Neuron (in vitro differentiated cells): ENCODE measurements at regions not wholly inside any gene's neighbourhood (a gene's known extent, or its start where the extent isn't known, plus 50 kb on each side); places are given as distances from the start of the nearest gene placed in this dataset.
"Not testable (repeated sequence)": the region's sequence is repeated elsewhere in the genome, so short reads cannot be mapped to it uniquely, and the experiment has no call there.

Experiments
- H2AFZ ChIP-seq: one replicate; pipeline ENCODE4 v1.6.1; 2013; ENCODE audit warnings: low read depth, mild to moderate bottlenecking, inconsistent platforms, low read length, moderate library complexity
- H3K27me3 ChIP-seq: one replicate; pipeline ENCODE4 v1.6.1; 2013; ENCODE audit warnings: low read length; ENCODE audit not compliant: insufficient read depth
- H3K36me3 ChIP-seq: one replicate; pipeline ENCODE4 v1.6.1; 2013; ENCODE audit warnings: low read length; ENCODE audit not compliant: insufficient read depth
- H3K4me1 ChIP-seq: one replicate; pipeline ENCODE4 v1.6.1; 2013; ENCODE audit warnings: low read length; ENCODE audit not compliant: insufficient read depth
- H3K4me3 ChIP-seq: 2 replicates; pipeline ENCODE4 v1.5.1; 2013; ENCODE audit warnings: mild to moderate bottlenecking, low read length, moderate library complexity
- H3K9me3 ChIP-seq: one replicate; pipeline ENCODE4 v1.6.1; 2013; ENCODE audit warnings: low read length

- H2AFZ ChIP-seq, H3K27me3 ChIP-seq, H3K36me3 ChIP-seq, H3K9me3 ChIP-seq, H3K4me3 ChIP-seq, H3K4me1 ChIP-seq: not testable (repeated sequence)
These were observed 79.2 kb downstream of the PXDC1 start for GRCh38 chr6:3672339-3672738.

- H3K27me3 ChIP-seq = no peaks in the 10 kb centered on the region
- no peak overlapping the region for H3K4me3 ChIP-seq
- H3K9me3 ChIP-seq = no peaks in the 10 kb centered on the region
- no peaks in the 10 kb centered on the region for H3K36me3 ChIP-seq
- no peaks in the 10 kb centered on the region for H3K4me1 ChIP-seq
- H2AFZ ChIP-seq = no peak overlapping the region
These were observed 80.1 kb downstream of the PXDC1 start for GRCh38 chr6:3671382-3671781.

- no peaks in the 10 kb centered on the region for H3K27me3 ChIP-seq
- H3K36me3 ChIP-seq = no peaks in the 10 kb centered on the region
- no peak overlapping the region for H3K4me3 ChIP-seq
- no peaks in the 10 kb centered on the region for H3K9me3 ChIP-seq
- H2AFZ ChIP-seq = no peak overlapping the region
- H3K4me1 ChIP-seq = peaks cover 4% of the 10 kb centered on the region
These were observed 81.2 kb downstream of the PXDC1 start for GRCh38 chr6:3670356-3670755.

- no peaks in the 10 kb centered on the region for H3K36me3 ChIP-seq
- H3K9me3 ChIP-seq = no peaks in the 10 kb centered on the region
- no peaks in the 10 kb centered on the region for H3K27me3 ChIP-seq
- no peak overlapping the region for H3K4me3 ChIP-seq
- H2AFZ ChIP-seq = no peak overlapping the region
- peaks cover 4% of the 10 kb centered on the region for H3K4me1 ChIP-seq
These were observed 81.6 kb downstream of the PXDC1 start for GRCh38 chr6:3669916-3670315.

- H3K4me1 ChIP-seq = peaks cover 4% of the 10 kb centered on the region
- no peak overlapping the region for H3K4me3 ChIP-seq
- H2AFZ ChIP-seq = no peak overlapping the region
These were observed 85.9 kb downstream of the PXDC1 start for GRCh38 chr6:3665608-3666007.

GRCh38 chr6:3664625-3665041 is 86.9 kb downstream of the PXDC1 start:
- Histone ChIP-seq H3K4me3 (no peak overlapping the region), H2AFZ (no peak overlapping the region), H3K9me3 (no peaks in the 10 kb centered on the region), H3K36me3 (no peaks in the 10 kb centered on the region), H3K27me3 (no peaks in the 10 kb centered on the region), H3K4me1 (peaks cover 4% of the 10 kb centered on the region)

More at GRCh38 chr6:3665608-3666007, 85.9 kb downstream of the PXDC1 start:
- Histone ChIP-seq H3K36me3 (no peaks in the 10 kb centered on the region), H3K9me3 (no peaks in the 10 kb centered on the region), H3K27me3 (no peaks in the 10 kb centered on the region)

GRCh38 chr6:3663811-3664210 is 87.7 kb downstream of the PXDC1 start:
- H3K27me3 ChIP-seq = no peaks in the 10 kb centered on the region
- H3K4me3 ChIP-seq = no peak overlapping the region
- no peak overlapping the region for H2AFZ ChIP-seq
- no peaks in the 10 kb centered on the region for H3K36me3 ChIP-seq
- H3K9me3 ChIP-seq = no peaks in the 10 kb centered on the region
- H3K4me1 ChIP-seq = peaks cover 4% of the 10 kb centered on the region

GRCh38 chr6:3663081-3663480 is 88.4 kb downstream of the PXDC1 start:
- H3K4me3 ChIP-seq = no peak overlapping the region
- H3K4me1 ChIP-seq = peaks cover 4% of the 10 kb centered on the region
- no peaks in the 10 kb centered on the region for H3K9me3 ChIP-seq
- H2AFZ ChIP-seq = no peak overlapping the region
- no peaks in the 10 kb centered on the region for H3K36me3 ChIP-seq
- no peaks in the 10 kb centered on the region for H3K27me3 ChIP-seq

GRCh38 chr6:3661390-3661789 is 90.1 kb downstream of the PXDC1 start:
- no peaks in the 10 kb centered on the region for H3K36me3 ChIP-seq

GRCh38 chr6:3660473-3660872 is 91.0 kb downstream of the PXDC1 start:
- Histone ChIP-seq H3K4me3 (no peak overlapping the region), H3K4me1 (peaks cover under 1% of the 10 kb centered on the region), H2AFZ (no peak overlapping the region), H3K9me3 (no peaks in the 10 kb centered on the region), H3K36me3 (no peaks in the 10 kb centered on the region), H3K27me3 (no peaks in the 10 kb centered on the region)

More at GRCh38 chr6:3661390-3661789, 90.1 kb downstream of the PXDC1 start:
- no peaks in the 10 kb centered on the region for H3K9me3 ChIP-seq
- H3K27me3 ChIP-seq = no peaks in the 10 kb centered on the region
- H2AFZ ChIP-seq = no peak overlapping the region
- peaks cover 4% of the 10 kb centered on the region for H3K4me1 ChIP-seq
- no peak overlapping the region for H3K4me3 ChIP-seq

- no peaks in the 10 kb centered on the region for H3K4me1 ChIP-seq
These were observed 91.8 kb downstream of the PXDC1 start for GRCh38 chr6:3659748-3660147.

GRCh38 chr6:3656076-3656475 is 95.4 kb downstream of the PXDC1 start:
- no peaks in the 10 kb centered on the region for H3K36me3 ChIP-seq
- peaks cover 3% of the 10 kb centered on the region for H3K4me1 ChIP-seq
- no peak overlapping the region for H2AFZ ChIP-seq
- no peak overlapping the region for H3K4me3 ChIP-seq
- H3K9me3 ChIP-seq = no peaks in the 10 kb centered on the region
- H3K27me3 ChIP-seq = no peaks in the 10 kb centered on the region

More at GRCh38 chr6:3659748-3660147, 91.8 kb downstream of the PXDC1 start:
- Histone ChIP-seq H3K4me3 (no peak overlapping the region), H3K27me3 (no peaks in the 10 kb centered on the region), H3K36me3 (no peaks in the 10 kb centered on the region), H2AFZ (no peak overlapping the region), H3K9me3 (no peaks in the 10 kb centered on the region)

- H3K4me3 ChIP-seq = no peak overlapping the region
- no peaks in the 10 kb centered on the region for H3K36me3 ChIP-seq
- H3K27me3 ChIP-seq = no peaks in the 10 kb centered on the region
- no peaks in the 10 kb centered on the region for H3K9me3 ChIP-seq
- peaks cover 3% of the 10 kb centered on the region for H3K4me1 ChIP-seq
- no peak overlapping the region for H2AFZ ChIP-seq
These were observed 96.6 kb downstream of the PXDC1 start for GRCh38 chr6:3654898-3655297.

- no peaks in the 10 kb centered on the region for H3K36me3 ChIP-seq
- peaks cover 3% of the 10 kb centered on the region for H3K4me1 ChIP-seq
- H3K9me3 ChIP-seq = no peaks in the 10 kb centered on the region
- no peak overlapping the region for H2AFZ ChIP-seq
- no peaks in the 10 kb centered on the region for H3K27me3 ChIP-seq
- H3K4me3 ChIP-seq = no peak overlapping the region
These were observed 97.1 kb downstream of the PXDC1 start for GRCh38 chr6:3654436-3654835.
